Left forelimb (tissue), 1 donor: ENCODE measurements at regions not wholly inside any gene's neighbourhood (a gene's known extent, or its start where the extent isn't known, plus 50 kb on each side); places are given as distances from the start of the nearest gene placed in this dataset.
"Not testable (repeated sequence)": the region's sequence is repeated elsewhere in the genome, so short reads cannot be mapped to it uniquely, and the experiment has no call there.

Experiments used
- DNase-seq: peaks from one replicate; pipeline ENCODE4 v3.0.0-alpha.2; 2018; ENCODE audit warnings: low spot score

GRCh38 chr1:146883190-146883589 is 54.9 kb upstream of the NBPF12 start:
- not testable (repeated sequence) for DNase-seq

DNA sequence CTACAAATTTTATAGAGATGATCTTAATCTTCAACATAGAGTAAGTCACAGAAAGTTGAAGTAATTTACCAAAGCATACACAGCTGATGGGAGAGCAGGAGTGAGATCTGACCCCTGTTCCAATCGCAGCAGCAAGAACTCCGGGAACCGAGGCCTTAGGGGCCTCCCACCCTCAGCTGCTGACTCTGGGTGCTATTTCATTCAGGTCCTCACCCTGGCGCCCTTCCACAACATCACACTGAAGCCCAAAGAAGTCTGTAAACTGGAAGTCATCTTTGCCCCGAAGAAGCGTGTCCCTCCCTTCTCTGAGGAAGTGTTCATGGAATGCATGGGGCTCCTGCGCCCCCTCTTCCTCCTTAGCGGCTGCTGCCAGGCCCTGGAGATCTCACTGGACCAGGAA is 57.0 kb upstream of the NBPF12 start:
- not testable (repeated sequence) for DNase-seq

- DNase-seq: not testable (repeated sequence)
Observed at GRCh38 chr1:146863799-146864319, 74.3 kb upstream of the NBPF12 start.

- not testable (repeated sequence) for DNase-seq
Observed at GRCh38 chr1:146853147-146853546, 85.0 kb upstream of the NBPF12 start.

DNA sequence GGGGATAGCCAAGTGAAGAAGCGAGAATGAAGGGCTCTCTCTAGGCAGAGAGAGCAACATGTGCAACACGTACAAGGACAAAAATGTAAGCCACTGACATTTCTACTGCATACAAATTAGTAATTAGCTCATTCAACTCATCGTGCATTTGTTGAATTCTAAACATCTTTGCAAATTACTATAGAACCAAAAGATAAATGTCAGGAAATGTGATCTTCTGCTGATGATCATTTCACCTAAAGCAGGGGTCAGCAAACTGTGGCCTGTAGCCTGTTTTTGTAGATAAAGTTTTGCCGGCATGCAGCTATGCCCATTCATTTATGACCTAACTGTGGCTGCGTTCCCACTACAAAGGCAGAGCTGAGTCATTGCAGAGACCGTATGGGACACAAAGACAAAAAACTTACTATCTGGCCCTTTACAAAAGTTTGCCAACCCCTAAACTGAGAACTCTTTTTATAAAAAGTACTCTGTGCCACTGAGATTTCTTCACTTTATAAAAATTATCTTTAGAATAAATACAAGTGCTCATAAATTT is 87.7 kb upstream of the NBPF12 start:
- DNase-seq: not testable (repeated sequence)

- not testable (repeated sequence) for DNase-seq
Observed at GRCh38 chr1:146838725-146839124, 99.4 kb upstream of the NBPF12 start.

GRCh38 chr1:146826957-146827356 is 111.2 kb upstream of the NBPF12 start:
- not testable (repeated sequence) for DNase-seq

GRCh38 chr1:146794236-146794635 is 143.9 kb upstream of the NBPF12 start:
- DNase-seq: not testable (repeated sequence)

DNA sequence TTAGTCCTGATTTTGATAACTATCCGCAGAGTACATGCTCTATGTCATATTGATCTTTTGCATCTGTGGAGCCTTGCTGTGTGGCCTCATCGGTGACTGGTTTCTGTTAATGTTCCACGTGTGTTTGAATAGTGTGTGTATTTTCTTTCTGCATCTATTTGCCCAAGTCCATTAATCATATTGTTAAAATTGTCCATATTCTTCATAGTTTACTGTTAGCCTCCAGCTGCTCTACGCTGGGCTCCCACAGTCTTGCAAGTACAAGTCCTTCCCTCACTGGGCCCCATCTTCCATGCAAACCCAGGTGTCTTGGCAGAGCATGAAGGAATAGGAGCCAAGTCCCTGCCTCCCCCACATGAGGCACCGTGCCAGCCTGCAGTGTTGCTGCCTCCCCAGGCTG is 145.4 kb upstream of the NBPF12 start:
- DNase-seq: not testable (repeated sequence)

GRCh38 chr1:146784212-146784940 is 153.7 kb upstream of the NBPF12 start:
- not testable (repeated sequence) for DNase-seq

GRCh38 chr1:146781235-146781634 is 156.9 kb upstream of the NBPF12 start:
- not testable (repeated sequence) for DNase-seq

GRCh38 chr1:146777826-146778602 is 160.1 kb upstream of the NBPF12 start:
- DNase-seq: not testable (repeated sequence)

GRCh38 chr1:146774988-146775387 is 163.1 kb upstream of the NBPF12 start:
- not testable (repeated sequence) for DNase-seq

DNA sequence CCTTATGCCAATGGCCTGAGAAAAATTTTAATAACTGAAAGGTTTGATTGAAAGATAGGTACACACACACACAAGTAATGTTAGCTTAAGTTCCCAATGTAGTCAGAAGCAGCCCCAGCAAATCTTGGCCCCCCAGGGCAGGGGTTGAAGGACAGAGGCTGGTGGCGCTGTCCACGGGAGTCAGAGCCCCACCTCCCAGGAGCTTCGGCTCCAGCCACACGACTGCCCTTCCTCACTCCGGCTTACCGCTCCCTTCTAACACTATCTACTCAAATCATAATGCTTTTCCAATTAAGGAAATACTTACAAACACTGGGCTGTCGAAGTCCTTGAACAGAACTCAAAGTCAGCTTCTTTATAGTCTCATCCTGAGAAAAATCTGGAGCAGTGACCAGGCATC is 163.9 kb upstream of the NBPF12 start:
- not testable (repeated sequence) for DNase-seq

DNA sequence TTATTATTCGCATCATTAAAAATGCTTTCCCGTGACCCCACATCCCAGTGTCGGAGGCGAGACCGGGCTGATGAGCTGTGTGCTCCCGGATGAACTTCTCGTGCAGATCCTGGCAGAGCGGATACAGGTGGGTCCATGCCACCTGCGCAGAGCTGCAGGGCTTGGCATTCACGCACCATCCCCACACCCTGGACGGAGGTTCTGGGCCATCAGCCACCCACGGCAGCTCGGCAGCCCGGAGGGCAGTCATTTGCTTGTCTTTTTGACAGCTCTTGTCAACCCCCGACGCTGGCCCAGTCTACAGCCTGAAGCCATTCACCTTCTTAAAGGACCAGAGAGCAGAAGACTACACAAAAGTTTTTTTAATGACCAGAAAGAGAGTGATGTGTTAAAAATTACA is 166.7 kb upstream of the NBPF12 start:
- peak; percentile 31 for DNase-seq

DNA sequence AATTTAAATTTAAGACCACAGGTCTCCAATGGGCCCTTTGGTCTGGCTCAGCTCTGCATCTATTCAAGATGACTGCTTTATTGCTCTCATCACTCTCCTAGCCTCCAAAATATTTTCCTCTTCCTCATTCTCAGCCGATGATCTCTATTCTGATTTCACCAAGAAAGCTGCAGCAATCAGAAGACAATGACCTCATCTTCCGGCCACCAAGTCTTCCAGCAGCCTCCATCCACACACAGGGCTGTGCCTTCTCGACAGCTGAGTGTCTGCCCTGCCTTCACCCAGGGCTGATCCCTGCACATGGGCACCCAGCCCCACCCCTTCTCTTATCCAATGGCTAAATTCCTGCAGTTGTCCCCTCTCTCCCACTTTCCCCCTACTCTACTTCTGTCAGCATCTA is 167.1 kb upstream of the NBPF12 start:
- DNase-seq: not testable (repeated sequence)

- DNase-seq: not testable (repeated sequence)
Observed at GRCh38 chr1:146763234-146763633, 174.9 kb upstream of the NBPF12 start.

GRCh38 chr1:146756858-146757257 is 181.3 kb upstream of the NBPF12 start:
- DNase-seq: not testable (repeated sequence)

DNA sequence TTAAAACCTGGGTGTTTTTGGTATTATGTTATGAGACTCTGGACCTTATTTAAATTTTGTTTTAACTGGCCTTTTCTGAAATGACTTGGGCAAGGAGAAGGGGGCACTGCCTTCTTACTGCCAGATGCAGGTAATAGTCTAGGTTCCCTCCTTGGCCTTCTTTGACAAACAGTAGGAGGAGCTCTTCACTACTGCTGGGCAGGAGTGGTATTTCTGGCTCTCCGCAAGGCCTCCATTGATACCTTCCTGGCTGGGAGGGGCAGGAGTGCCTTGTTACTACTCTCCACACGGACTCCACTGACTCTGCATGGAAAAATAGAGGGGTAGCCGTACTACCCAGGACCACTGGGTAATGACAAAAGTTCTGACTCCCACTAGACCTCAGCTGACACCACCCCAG is 189.4 kb upstream of the NBPF12 start:
- DNase-seq: not testable (repeated sequence)

DNA sequence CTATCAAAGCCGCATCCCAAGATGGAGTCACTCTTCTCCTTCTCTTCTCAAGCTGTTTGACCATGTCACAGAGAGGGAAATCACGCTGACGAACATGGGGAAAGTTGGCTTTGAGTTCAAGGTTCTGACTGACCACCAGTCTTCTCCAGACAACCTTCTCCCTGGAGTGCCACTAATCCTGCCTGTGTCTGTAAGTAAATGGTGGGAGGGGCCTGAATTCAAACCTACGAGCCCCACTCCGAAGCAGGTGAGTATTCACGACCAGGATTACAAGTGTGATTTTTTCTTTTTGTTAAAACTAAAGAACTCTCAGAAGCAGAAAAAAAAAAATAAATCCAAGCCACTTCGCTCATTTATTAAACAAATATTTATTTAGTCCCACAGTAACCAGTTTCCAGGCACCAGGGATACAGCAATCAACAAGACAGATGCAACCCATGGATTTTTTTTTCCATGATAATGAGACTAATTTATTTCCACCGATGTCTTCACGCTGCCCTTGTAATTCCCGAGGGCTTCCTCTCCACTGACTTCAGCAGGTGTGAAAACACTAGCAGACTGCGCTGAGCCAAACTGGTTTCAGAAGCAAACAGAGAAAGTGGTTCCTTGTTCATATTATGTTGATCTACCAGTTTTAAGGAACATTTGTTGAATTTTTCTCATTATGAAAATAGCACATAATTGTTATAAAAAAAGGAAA is 206.0 kb upstream of the NBPF12 start:
- not testable (repeated sequence) for DNase-seq

GRCh38 chr1:146729642-146730344 is 208.3 kb upstream of the NBPF12 start:
- not testable (repeated sequence) for DNase-seq
